ENCODE measurements at regions not wholly inside any gene's neighbourhood (a gene's known extent, or its start where the extent isn't known, plus 50 kb on each side); places are given as distances from the start of the nearest gene placed in this dataset.

DNA sequence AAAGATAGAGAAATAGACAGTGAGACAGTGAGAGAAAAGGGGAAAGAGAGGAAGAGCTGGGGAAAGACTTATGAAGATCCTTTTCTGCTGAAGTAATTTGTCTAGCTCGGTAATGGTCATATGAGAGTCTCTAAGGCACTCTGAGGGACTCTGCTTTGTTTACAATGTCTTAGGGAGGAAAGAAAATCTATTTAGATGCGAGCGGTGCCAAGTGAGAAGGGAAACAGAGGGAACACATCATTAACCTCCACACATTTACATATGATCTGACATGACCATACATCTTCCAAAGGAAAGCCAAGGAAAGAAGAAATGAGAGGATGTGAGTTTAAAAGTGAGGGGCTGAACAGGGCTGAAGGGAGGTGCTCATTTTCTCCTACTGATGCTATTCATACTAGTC is 862.3 kb upstream of the CITED2 start:
- TF ChIP-seq, protein P1, sequence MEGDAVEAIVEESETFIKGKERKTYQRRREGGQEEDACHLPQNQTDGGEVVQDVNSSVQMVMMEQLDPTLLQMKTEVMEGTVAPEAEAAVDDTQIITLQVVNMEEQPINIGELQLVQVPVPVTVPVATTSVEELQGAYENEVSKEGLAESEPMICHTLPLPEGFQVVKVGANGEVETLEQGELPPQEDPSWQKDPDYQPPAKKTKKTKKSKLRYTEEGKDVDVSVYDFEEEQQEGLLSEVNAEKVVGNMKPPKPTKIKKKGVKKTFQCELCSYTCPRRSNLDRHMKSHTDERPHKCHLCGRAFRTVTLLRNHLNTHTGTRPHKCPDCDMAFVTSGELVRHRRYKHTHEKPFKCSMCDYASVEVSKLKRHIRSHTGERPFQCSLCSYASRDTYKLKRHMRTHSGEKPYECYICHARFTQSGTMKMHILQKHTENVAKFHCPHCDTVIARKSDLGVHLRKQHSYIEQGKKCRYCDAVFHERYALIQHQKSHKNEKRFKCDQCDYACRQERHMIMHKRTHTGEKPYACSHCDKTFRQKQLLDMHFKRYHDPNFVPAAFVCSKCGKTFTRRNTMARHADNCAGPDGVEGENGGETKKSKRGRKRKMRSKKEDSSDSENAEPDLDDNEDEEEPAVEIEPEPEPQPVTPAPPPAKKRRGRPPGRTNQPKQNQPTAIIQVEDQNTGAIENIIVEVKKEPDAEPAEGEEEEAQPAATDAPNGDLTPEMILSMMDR (IDR thresholded peaks at IDR 0.05) = no peak
- DNase-seq (ENCODE audit: low spot score) (no peak), ATAC-seq (ENCODE audit: low FRiP score) (no peak)

DNA sequence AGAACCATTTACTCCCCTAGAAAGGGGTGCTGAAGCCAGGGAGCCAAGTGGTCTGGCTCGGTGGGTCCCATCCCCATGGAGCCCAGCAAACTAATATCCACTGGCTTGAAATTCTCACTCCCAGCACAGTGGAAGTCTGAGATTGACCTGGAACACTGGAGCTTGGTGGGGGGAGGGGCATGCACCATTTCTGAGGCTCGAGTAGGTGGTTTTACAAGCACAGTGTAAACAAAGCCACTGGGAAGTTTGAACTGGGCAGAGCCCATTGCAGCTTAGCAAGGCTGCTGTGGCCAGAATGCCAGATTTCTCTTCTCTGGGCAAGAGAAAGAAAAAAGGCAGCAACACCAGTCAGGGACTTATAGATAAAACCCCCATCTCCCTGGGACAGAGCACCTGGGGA is 855.8 kb upstream of the CITED2 start:
- ATAC-seq (ENCODE audit: low FRiP score) (no peak), DNase-seq (ENCODE audit: low spot score) (no peak)
- TF ChIP-seq, protein P1 (IDR thresholded peaks at IDR 0.05) = no peak

DNA sequence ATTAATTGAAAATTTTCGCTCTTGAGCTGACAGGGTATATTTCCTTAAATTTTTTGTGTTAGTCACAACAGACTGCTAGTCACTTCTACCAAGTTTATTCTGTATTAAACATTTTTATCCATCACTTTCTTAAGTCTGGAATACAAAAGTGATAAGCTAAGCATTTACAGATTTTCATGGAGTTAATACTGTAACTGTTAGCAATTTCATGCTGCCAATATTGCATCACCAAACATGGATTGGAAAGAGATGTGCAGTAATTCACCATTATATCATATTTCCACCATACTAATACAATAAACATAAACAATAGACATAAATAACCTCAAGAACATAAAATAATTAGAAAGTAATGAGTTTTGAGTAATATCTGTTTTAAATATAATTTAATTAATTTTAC is 854.0 kb upstream of the CITED2 start:
- TF ChIP-seq, protein P1 (IDR thresholded peaks at IDR 0.05) = no peak
- DNase-seq (ENCODE audit: low spot score) = no peak
- ATAC-seq (ENCODE audit: low FRiP score) = no peak

DNA sequence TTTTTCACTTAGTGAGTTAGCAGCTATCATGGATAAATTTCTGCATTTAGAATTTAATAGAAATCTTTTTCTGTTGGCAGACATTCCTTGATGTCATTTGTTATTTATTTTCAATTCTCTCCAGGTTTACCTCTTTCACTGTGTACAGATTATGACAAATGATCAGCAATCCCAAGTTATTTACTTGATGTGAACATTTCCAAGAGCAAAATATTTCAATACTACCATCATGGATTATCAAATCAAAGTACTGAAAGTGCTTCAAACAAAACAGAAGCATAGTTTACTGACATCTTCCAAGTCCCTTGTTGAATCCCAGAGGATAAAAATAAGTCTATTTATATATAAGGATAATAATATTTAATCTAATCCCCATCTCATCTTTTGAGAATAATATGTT is 852.2 kb upstream of the CITED2 start:
- DNase-seq (ENCODE audit: low spot score) (no peak), ATAC-seq (ENCODE audit: low FRiP score) (no peak)
- TF ChIP-seq, protein P1 (IDR thresholded peaks at IDR 0.05) = no peak

DNA sequence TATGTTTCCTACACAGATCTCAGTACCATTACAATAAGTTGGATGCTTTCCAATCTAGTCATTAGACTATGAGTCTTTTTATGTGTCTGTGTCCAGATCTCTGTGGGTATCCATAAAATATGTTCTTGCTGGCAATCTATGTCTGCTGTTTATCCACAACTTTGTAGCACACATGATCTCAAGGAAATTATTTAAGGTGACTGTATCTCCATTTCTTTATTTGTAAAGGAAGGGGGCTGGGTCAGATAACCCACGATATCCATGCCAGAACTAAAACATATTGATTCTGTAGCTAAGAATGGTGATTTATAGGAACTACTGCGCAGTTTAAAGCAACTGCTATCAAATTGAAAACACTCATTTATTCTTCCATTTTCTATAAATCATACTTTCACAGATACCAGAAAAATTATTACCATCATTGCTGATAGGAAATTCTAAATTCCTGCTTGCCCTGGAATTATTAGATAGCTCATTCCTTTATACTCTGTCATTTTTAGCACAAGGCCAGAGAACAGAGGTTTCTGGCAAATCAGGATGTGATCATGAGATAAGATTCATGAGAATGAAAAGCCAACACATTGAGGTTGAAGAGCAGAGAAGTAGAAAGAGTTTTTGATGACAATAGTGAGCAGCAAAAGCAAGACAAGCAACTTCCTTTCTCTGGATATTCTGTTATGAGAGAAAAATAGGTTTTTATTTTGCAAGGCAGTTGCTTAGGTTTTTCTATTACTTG is 851.4 kb upstream of the CITED2 start:
- DNase-seq (ENCODE audit: low spot score) (no peak), ATAC-seq (ENCODE audit: low FRiP score) (no peak)

DNA sequence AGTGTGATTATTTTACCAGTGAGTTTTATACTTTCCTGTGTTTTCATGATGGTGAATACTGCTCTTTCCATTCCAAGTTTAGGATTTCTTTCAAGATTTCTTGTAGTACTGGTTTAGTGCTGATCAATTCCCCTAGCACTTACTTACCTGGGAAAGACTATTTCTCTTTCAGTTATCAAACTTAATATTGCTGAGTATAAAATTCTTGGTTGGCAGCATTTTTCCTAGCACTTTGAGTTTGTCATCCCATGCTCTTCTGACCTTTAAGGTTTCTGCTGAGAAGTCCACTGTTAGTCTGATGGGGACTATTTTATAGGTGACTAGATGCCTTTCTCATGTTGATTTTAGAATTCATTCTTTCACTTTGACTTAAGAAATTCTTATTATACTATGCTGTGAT is 842.8 kb upstream of the CITED2 start:
- DNase-seq (ENCODE audit: low spot score) (no peak), ATAC-seq (ENCODE audit: low FRiP score) (no peak)
- TF ChIP-seq, protein P1 (IDR thresholded peaks at IDR 0.05) = no peak

More for the DNA sequence above, 851.4 kb upstream of the CITED2 start:
- TF ChIP-seq, protein P1 (IDR thresholded peaks at IDR 0.05) = no peak

DNA sequence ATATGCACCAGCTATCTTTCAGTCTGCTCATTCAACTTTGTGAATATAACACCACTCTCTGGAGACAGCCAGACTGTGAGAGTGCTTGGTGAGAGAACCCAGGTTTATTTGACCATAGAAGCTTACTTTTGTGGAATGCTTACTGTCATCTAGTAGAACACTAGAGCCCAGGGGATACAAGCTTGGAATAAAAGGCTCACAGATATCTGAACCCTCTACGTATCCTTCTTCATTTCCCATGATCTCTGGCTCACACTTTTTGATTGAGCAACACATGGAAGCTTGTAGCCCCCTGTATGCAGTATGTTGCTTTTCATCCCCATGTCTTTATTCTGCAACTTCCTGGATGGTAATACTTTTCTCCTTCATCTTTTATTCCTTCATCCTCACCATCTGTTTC is 835.3 kb upstream of the CITED2 start:
- TF ChIP-seq, protein P1 (IDR thresholded peaks at IDR 0.05) = no peak
- ATAC-seq (ENCODE audit: low FRiP score) (no peak), DNase-seq (ENCODE audit: low spot score) (no peak)
